NCI-H2081 (cell line): ENCODE measurements at regions not wholly inside any gene's neighbourhood (a gene's known extent, or its start where the extent isn't known, plus 50 kb on each side); places are given as distances from the start of the nearest gene placed in this dataset.

ENCODE experiments used
- DNase-seq, 2 experiments: peaks; one replicate each; lab custom pipeline; 2025; lab: John Stamatoyannopoulos, UW

DNA sequence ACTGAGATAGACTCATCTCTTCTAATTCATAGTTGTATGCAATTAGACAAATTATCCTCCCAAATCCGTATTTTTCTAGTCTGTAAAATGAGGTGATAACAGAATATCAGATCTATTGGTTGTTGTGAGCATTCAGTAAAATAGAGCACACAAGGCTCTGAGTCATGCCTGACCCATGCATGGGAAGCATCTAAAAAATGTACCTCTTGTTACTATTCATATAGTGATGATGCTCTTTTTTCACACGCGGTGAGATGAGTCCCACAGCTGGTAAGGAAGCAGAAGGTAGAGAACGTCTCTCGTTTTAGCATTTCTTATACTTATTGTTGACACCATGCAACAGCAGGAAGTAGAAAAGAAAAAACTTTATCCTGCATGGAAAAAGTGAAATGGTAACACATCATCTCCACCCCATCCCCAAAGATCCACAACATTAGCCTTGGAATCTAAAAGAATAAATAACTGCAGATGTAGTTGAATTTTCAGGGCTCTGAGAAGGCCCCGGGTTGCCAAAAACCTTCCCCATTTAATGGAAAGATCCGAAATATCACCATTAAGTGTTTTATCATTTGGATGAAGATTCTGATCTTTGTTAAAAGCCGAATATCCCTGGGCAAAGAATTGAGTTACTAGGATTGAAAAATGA lies 215.6 kb downstream of the TMEM114 start:
- no peak for DNase-seq

DNA sequence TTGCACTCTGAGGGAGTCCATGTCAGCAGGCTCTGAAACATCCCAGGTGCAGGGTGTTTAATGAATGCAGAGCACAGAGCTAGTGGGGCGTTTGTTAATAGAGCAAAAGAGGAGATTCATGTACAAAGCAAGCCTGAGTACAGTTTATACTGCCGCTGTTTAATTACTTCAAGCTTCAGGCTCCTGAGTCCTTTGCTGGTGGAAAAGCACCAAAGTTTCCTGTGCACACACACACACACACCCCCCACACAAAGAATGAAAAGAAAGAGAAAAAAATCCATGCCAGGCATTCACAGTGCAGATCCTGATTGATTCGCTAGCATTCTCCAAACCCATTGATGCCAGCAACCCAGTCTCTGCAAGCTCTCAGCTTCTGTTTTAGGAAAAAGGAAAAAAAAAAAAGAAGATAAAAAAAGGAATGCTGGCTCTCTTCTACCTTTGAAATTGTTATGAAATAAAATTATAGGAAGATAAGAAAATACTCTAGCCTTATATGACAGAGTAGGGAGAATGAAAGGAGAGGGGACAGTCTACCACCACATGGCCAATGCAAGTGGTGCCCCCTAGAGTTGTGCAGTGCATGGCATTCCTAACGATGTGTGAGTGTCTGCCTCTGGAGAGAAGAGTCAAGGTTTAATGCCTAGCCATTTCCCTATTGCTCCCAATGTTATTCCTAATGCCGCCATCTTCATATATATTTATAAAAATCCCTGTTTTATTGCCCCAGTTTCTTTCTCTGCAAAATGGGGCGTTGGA lies 216.5 kb downstream of the TMEM114 start:
- DNase-seq: no peak

DNA sequence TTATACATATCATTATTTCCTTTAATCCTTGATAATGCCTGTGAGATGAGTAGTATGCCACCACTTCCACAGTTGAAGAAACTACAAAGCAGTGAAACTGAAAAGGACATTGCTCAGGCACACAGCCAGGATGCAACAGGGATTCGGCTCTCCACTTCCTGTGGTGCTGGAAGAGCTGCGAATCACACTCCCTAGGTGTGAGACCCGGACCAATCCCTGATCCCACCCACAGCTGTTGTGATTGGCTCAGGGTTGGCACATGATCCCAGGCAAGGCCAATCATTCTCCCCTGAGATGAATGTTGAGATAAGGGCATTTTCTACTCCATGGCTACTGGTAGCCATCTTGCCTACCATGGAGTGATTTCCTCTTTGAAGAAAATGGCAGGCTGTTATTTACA lies 218.2 kb downstream of the TMEM114 start:
- no peak for DNase-seq

DNA sequence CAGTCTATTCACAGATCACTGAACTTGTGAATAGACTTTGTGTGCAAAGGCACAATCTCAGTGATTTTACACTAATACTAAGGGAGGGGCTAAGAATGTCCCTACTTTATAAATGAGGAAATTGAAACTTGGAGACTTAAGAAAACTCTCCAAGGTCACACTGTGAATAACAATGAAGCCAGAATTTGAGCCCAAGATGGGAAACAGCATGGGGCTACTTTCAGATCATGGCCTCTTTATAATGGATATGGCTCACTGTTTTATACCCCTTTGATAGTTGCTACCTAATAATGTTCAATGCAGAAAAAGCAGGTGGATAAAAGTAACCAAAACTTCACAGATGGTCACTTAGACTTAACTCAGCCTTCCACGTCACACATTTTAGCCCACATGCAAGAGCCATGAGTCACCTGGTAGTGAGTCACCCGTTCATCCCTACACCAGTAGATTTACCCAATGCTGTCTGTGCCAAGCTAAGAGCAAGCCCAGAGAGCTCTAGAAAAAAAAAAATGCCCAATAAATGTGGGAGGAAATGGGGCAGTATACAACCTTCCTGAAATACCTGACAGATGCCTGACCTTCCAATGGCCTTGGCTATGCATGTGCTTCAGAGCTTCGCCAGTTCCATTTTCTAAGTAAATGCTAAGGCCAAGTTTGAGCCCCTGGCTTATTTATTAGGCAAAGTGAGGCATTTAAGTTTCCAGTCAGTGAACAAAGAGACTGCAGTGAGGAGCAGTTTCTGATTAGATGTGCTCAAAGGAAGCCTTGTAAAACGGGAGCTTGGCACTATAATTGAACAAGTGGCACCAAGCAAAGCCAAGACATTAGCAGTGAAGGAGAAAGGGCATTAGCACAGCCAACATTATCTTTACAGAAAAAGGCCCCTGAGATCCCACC lies 219.7 kb downstream of the TMEM114 start:
- DNase-seq: no peak

DNA sequence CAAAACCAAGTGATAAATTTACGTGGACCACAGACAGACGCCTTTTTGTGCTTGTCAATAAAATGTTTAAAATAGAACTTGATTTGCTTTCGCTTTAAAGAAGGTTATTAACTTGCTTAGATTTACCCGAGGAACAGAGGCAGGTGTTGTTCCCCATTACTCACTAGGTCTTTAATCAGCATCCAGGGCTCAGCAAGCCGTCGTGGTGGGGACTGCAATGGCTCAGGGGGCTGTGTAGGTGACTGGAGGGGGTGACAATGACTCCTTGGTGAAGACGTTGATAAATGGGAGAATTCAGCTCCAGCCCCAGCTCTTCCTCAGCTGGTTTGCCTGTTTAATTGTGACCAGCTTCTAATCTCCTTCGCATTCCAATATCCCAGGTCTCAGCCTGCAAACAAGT lies 231.4 kb downstream of the TMEM114 start:
- DNase-seq: no peak

DNA sequence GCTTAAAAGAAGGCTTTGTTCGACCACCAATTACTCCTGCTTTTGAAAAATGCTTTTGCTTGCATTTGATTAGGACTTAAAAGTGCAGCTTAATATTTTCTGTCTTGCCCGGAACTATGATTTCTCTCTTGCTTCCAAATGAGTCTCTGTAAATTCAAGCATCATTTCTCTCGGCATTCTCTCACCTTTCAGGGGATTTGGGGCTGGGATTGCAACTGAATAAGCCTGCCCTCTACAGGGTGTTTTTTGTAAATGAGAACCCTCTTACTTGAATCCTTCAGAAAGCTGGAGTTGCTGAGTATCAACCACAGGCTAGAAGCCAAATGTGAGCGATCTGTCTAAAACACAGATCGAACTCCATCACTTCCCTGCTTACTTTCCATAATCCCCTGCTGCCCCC lies 234.6 kb downstream of the TMEM114 start:
- peak in 1 of 2 experiments; percentile 14 for DNase-seq

DNA sequence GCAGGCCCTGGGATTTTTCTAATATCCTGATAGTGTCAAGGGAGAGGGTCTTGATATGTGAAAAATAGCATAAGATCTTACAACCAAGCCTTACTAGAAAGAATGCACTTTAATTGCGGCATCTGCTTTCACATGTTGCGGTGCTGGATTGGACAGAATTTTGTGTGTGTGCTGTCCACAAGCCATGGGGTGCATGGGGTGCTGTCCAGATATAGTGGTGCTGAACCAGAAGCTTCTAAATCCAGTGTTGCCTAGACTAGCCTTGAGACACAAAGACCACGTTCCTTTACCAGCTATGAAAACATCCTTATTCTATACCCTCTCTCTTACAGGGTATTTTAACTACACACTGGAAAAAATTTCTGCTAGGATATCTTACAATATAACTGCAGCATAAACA lies 244.0 kb downstream of the TMEM114 start:
- DNase-seq: no peak

DNA sequence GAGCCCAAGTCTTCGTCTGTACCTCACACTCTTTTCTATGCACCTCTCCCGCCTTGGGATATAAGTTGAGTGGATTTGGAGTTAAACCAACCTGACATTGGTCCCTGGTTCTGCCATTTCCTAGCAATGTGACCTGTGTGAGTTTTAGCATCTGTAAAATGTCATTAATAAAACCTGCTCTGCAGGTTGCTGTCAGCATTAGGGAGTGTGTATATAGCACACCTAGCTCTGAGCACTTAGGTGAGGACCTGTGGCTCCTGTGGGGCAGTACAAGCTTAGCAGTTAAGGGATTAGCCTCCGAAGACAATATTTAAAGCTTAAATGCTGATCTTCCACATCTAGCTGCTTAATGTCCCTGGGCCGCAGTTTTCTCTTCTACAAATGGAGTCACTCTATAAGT lies 248.0 kb downstream of the TMEM114 start:
- no peak for DNase-seq

DNA sequence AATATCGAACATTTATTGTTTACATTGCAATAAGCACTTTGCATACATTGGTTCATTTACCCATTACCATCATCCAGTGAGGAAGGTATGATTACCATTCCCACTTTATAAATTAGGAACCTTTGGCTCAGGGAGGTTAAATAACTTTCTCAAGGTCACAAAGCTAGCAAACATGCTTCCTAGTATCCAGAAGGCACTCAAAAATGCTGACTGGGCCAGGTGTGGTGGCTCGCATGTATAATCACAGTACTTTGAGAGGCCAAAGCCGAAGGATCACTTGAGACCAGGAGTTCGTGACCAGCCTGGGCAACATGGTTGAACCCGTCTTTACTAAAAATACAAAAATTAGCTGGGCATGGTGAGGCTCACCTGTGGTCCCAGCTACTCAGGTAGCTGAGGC lies 259.6 kb downstream of the TMEM114 start:
- no peak for DNase-seq

DNA sequence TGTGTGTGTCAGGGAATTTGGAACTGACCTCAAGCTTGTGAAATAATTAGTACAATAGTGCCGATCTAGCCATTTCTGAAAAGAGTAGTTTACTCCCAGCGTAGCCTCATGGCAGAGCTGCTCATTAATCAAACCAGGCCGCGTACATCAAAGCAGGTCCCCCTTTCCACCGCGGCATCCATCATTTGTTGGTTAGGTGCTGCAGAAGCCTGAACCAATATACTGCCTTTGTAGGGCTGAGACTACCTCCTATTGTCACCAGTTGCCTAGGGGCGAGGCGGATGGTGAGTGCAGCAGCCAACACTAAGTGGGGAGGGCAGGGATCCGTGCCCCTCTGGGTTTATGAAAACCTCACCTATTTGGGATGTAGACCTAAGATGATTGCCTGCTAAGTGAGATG lies 264.1 kb downstream of the TMEM114 start:
- no peak for DNase-seq

DNA sequence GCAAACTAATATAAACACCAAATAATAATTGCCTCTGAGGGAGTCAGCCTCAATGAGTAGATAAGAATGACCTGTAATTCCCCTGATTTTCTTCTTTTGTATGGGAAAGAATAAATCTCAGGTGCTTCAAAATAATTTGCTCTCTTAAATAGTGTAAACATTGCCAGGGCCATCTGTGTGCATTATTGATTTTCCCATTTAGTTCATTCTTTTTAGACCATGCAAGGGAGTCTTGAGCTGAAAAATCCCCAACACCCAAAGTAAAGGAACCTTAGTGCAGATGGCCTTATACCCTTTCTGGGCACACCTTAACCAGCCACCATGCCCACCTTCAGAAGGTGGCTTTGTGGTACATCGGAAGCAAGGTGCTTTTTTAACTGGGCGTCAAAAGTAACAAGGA lies 267.2 kb downstream of the TMEM114 start:
- DNase-seq: no peak

DNA sequence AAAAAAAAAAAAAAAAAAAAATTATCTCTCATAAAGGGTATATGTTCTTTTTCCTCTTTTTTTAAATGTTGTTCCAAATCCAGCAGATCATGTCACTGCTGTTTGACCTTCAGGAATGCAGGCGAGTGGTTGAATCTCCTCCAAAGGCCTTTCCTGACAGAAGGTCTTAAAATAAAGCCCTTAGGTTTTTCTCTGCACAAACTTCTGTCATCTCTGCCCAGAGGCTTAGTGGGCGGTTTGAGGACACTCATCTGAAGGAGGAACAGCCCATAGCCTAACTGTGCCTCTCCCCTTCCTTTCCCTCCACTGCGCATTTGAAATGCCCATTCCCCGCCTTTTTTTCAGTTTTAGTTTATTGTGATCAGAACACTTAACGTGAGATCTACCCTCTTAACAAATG lies 270.2 kb downstream of the TMEM114 start:
- DNase-seq: no peak

DNA sequence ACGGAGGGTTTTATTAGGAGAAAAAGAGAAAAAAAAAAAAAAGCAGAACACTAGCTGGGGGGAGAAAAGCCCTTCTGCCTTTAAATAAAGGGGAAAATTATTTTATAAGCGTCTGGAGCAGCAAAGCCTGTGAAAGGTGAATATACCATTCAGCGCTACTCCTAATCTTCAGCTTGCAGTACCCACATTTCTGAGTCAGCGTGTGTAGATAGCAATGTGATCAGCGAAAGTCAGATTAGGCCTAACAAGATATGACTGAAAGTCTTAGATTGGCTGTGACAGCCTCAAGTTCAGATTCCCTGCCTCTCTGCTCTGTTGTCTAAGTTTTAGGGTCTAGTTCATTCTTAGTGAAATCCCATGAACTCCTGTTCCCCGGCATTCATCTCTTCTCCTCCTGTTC lies 279.5 kb downstream of the TMEM114 start:
- no peak for DNase-seq

DNA sequence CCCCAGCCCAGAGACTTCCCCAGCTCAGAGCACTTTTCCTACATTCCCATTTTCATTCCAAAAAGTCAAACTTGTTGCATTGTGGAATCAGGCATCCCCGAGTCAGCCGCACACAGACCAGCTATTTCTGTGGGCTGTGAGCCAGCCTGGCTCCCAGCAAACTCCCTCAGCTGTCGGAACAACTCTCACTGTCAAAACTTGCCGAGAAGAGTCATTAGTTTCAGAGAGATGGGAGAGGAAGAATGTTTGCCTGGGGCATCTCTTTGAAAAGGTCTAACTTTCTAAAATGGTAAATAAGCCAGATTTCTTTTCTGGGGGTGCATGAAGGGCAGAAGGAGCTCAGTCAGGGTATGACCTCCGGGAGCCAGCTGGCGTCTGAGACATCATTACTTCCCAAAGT lies 280.0 kb downstream of the TMEM114 start:
- no peak for DNase-seq

DNA sequence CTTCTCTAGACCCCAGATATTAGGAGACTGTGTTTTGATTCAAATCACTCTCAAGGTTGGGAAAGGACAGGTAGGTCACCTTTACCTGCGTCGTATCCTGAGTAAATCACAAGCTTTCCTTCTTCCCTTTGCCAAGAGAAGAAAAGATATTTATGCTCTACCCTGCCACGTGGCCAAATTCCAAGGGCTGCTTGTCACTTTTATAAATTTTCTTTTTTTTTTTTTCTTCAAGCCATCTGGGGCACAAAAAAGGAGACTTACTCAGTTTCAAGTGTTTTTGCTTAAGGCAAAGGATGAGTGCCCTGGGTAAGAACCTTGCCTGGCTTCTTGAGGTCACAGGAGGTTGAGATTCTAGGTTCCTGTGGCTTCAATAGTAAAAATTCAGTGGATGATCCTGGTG lies 285.1 kb downstream of the TMEM114 start:
- DNase-seq: no peak

DNA sequence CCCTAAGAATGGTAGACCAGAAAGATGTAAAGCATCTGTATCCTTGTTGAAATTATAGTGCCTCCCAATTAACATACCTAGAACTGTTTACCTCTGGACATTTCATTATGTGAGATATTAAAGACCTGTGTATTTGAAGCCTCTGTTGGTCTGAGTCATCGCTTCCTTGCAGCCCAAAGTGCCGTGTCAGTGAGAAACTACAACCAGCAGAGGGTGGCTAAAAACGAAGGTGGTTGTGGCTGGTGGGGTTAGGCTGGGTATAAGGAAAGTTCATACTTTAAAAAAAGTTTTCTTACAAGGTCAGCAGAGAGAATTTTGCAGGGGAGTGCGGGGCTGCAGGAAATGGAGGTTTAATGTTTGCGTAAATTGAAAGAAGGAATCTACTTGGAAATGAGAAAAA lies 290.7 kb downstream of the TMEM114 start:
- no peak for DNase-seq

DNA sequence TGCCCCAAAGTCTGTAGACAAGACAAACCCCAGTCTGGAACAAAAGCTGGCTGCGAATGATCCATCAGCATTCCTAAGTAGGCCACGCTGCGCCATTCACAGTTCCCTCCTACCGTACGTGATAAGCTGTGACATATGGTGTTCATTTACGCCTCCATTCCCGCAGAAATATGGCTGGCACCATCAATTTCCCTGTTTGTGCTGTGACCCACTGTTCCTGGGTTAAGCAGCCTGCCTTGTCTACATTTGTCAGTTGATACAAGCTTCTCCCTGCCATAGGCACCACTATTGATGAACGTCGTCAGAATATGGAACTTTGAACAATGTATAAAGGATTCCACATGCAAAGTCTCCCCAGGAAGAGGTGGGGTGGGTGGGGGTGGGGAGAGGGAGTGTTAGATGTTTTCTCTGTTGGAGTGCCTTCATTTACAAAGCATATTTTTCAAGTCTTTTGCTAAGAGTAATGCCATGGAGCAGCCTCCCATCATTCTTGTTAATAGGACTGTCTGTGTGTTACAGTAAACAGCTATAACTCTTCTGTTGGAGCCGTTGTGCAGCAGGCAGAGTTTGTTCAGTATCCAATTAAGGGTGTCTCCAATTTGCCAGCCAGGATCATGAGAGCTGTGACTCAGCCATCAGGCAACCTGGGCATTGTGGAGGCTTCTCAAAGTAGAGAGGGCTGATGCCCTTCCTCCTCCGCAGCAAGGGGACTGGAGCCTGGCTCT lies 294.6 kb downstream of the TMEM114 start:
- no peak for DNase-seq

DNA sequence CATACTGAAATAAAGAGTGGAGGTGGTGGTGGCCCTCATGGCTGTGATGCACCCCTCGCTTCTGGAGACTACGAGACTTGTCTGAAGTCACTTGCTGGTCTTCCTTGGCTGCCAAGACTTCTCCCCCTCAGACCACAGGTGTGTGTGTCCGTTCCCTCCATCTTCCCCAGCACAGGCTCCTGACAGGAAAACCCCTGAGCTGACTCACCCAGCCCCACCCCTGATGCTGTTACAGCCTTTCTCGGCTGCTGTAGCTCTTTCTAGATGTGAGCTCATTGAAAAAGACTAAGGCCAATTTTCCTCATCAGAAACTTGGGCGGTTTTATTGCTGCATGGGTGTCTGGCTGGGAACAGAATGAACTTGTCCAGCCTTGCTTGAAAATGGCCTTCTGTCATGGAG lies 296.9 kb downstream of the TMEM114 start:
- no peak for DNase-seq

DNA sequence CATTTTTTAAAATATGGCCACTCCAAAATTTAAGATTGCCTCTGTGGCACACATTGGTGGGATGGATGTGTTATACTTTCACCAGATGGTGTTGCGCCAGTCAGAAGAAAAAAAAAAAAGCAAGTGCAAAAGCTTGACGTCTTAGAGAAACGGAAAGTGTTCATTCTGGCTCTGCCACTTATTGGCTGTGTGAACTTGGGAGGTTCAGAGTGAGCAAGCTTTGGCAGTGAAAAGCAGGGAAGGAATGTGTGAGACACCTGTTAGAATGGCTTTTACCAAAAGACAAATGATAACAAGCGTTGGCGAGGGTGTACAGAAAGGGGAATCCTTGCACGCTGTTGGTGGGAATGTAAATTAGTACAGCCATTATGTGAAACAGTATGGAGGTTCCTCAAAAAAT lies 298.0 kb downstream of the TMEM114 start:
- DNase-seq: no peak

DNA sequence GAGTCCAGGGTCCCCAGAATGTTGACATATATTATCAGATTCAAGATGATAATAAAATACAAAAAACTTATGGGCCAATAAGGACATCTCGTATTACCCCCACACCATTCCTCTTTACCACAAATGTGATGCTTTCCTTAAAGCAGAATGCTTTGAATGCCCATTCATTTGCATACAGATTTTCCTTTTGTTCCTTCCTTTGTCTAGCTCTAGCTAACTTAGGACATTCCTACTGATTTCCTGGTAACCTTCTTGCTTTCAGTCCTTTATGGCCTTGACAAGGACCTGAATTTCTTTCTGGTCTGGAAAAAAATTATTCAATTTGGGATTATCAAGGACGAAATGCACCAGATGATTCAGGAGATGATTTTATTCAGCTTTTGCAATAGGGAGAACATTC lies 304.0 kb downstream of the TMEM114 start:
- no peak for DNase-seq

DNA sequence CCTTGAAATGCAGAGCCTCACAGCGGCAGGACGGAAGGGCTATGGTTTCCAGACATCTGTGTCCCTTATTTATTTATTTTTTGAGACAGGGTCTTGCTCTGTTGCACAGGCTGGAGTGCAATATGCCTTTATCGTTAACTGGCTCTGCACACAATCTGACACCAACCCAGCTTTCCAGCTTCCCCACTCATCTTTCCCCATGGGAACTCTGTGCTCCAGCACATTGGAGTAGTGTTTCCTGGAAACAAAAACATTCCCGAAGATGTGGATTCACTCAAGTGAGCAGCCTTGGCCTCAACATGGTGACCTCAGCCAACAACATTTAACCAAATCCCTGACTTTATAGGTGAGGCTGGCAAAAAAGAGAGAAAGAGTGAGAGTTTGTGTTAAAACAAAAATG lies 307.1 kb downstream of the TMEM114 start:
- DNase-seq: no peak

DNA sequence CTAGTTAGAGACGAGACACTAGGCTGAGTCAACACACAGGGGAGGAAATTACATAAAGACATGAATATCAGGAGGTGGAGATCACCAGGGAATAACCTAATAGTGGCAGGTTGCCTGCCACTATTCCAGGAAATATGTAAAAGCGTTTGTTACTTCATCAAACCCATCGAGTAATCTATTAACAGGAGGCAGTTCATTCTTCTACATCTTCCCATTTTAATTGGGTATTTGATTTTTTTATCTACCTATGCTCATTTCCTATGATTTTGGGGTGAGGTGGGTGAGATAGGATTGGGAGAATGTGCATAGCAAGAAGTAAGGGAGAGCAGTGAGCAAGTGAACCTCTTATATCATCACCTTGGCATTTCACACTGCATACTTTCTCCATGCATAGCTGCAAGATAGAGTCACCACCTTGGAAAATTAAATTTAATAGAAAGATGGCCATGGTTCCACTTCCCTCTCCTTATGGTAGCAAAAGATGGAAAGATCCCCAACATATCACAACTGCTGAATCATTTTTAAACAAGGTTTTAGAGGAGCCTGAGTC lies 312.2 kb downstream of the TMEM114 start:
- no peak for DNase-seq
